Endothelial cell of umbilical vein (primary cell): ENCODE measurements at regions not wholly inside any gene's neighbourhood (a gene's known extent, or its start where the extent isn't known, plus 50 kb on each side); places are given as distances from the start of the nearest gene placed in this dataset.
"Not testable (repeated sequence)": the region's sequence is repeated elsewhere in the genome, so short reads cannot be mapped to it uniquely, and the experiment has no call there.

Experiments used
- BruUV-seq: library from RNA; stranded (reverse); fragments of 400-500 nt; replicated peaks from 2 replicates; lab custom pipeline; 2021; lab: Mats Ljungman, UMichigan
- CTCF ChIA-PET: fragments of 300-600, 350-600 bp; sonication (Branson Sonifier 250); formaldehyde crosslinking; loops from one replicate; lab custom pipeline; 2021; ENCODE audit warnings: antibody characterized with exemption, inconsistent platforms; lab: Charles Lee
- POLR2A ChIA-PET: fragments of 300-600, 350-600 bp; sonication (Branson Sonifier 250); formaldehyde crosslinking; loops from one replicate; lab custom pipeline; 2021; ENCODE audit warnings: antibody characterized with exemption, inconsistent platforms; lab: Charles Lee
- DNase-seq: peaks from one replicate; pipeline ENCODE4 v3.0.0-alpha.2; 2011; ENCODE audit warnings: low read depth, low spot score
- FAIRE-seq: peaks from 2 replicates; lab custom pipeline; 2011; peaks lifted over from hg19 to GRCh38; lab: Jason Lieb, UNC
- H2AFZ ChIP-seq: 2 replicates; pipeline ENCODE4 v1.6.0; 2012; ENCODE audit warnings: low read depth, low read length, control low read depth, inconsistent platforms
- H3K27ac ChIP-seq: 2 replicates; pipeline ENCODE4 v1.5.1; 2011; ENCODE audit warnings: low read depth, mild to moderate bottlenecking, control low read depth, low read length, moderate library complexity; ENCODE audit not compliant: insufficient read depth
- H3K27me3 ChIP-seq, 2 experiments: 2 replicates each; pipeline versions ENCODE4 v1.6.0 to v1.6.1; 2011; ENCODE audit warnings: low read length in 2 of 2, mixed read lengths in 1 of 2; ENCODE audit not compliant: control insufficient read depth in 2 of 2, insufficient read depth in 2 of 2
- H3K36me3 ChIP-seq, 2 experiments: 2 replicates in 1 of 2; 3 replicates in 1 of 2; pipeline ENCODE4 v1.5.1; 2011; ENCODE audit warnings: low read length in 2 of 2, mild to moderate bottlenecking in 1 of 2, moderate library complexity in 1 of 2; ENCODE audit not compliant: control insufficient read depth in 2 of 2, insufficient read depth in 2 of 2; ENCODE audit errors: extremely low read depth in 1 of 2
- H3K4me1 ChIP-seq: 3 replicates; pipeline ENCODE4 v1.5.1; 2011; ENCODE audit warnings: mild to moderate bottlenecking, low read length; ENCODE audit not compliant: control insufficient read depth, insufficient read depth; ENCODE audit errors: extremely low read depth
- H3K4me2 ChIP-seq: 2 replicates; pipeline ENCODE4 v1.6.1; 2011; ENCODE audit warnings: low read length, control low read depth, mixed read lengths; ENCODE audit not compliant: insufficient read depth
- H3K4me3 ChIP-seq, 3 experiments: fragments of 200-600 bp in 1 of 3; sonication (generic), shearing (Covaris generic) in 1 of 3; replicated peaks in 1 of 3; 2 replicates each; pipeline ENCODE4 v1.5.1; 2011 to 2016; ENCODE audit warnings: control low read depth in 3 of 3, low read length in 3 of 3, mild to moderate bottlenecking in 2 of 3, inconsistent platforms in 1 of 3, low read depth in 1 of 3, moderate library complexity in 1 of 3; ENCODE audit not compliant: insufficient read depth in 1 of 3
- H3K79me2 ChIP-seq: 2 replicates; pipeline ENCODE4 v1.6.0; 2012; ENCODE audit warnings: low read length, inconsistent platforms; ENCODE audit not compliant: control insufficient read depth, insufficient read depth
- H3K9ac ChIP-seq: replicated peaks from 2 replicates; pipeline ENCODE3; 2011; ENCODE audit warnings: low read length, control low read depth; ENCODE audit not compliant: insufficient read depth; ENCODE audit errors: extremely low read depth
- H3K9me1 ChIP-seq: replicated peaks from 3 replicates; pipeline ENCODE4 v1.6.0; 2011; ENCODE audit warnings: mild to moderate bottlenecking, low read length; ENCODE audit not compliant: control insufficient read depth, insufficient read depth; ENCODE audit errors: extremely low read depth
- H3K9me3 ChIP-seq: replicated peaks from 2 replicates; pipeline ENCODE4 v1.5.1; 2012; ENCODE audit warnings: low read length, inconsistent platforms; ENCODE audit not compliant: control insufficient read depth, insufficient read depth
- H4K20me1 ChIP-seq: replicated peaks from 2 replicates; pipeline ENCODE3; 2011; ENCODE audit warnings: mild to moderate bottlenecking, low read length; ENCODE audit not compliant: control insufficient read depth, insufficient read depth; ENCODE audit errors: extremely low read depth
- CTCF ChIP-seq, 2 donors: IDR thresholded peaks; 1 replicate in 1 of 2; 2 replicates in 1 of 2; pipeline ENCODE4 v1.5.1; 2011; ENCODE audit warnings: low read length in 2 of 2, mild to moderate bottlenecking in 2 of 2, moderate library complexity in 2 of 2, control low read depth in 1 of 2, inconsistent platforms in 1 of 2, low read depth in 1 of 2; ENCODE audit not compliant: insufficient read depth in 1 of 2; ENCODE audit errors: extremely low read depth in 1 of 2
- EZH2 ChIP-seq: IDR thresholded peaks from 2 replicates; pipeline ENCODE4 v1.6.1; 2012; ENCODE audit warnings: borderline replicate concordance, low read depth, mild to moderate bottlenecking, moderate library complexity, low read length, inconsistent platforms; ENCODE audit not compliant: severe bottlenecking
- FOS ChIP-seq: IDR thresholded peaks from 2 replicates; pipeline ENCODE4 v1.6.1; 2011; ENCODE audit warnings: mild to moderate bottlenecking, low read length, moderate library complexity, borderline replicate concordance; ENCODE audit not compliant: insufficient read depth
- GATA2 ChIP-seq: IDR thresholded peaks from 2 replicates; pipeline ENCODE4 v1.7.0; 2011; ENCODE audit warnings: low read depth, mild to moderate bottlenecking, moderate library complexity, mixed read lengths, low read length; ENCODE audit not compliant: insufficient read length, insufficient read depth
- JUN ChIP-seq: IDR thresholded peaks from 2 replicates; pipeline ENCODE4 v1.6.1; 2011; ENCODE audit warnings: borderline replicate concordance, low read depth; ENCODE audit not compliant: insufficient read length, insufficient read depth
- MYC ChIP-seq: IDR thresholded peaks from one replicate; pipeline ENCODE4 v1.6.1; 2011; ENCODE audit warnings: mild to moderate bottlenecking, low read depth, low read length
- POLR2A ChIP-seq: IDR thresholded peaks from 2 replicates; pipeline ENCODE4 v1.6.1; 2012; ENCODE audit warnings: low read depth, mild to moderate bottlenecking, control low read depth, low read length
- POLR2AphosphoS5 ChIP-seq: IDR thresholded peaks from 2 replicates; pipeline ENCODE4 v1.6.1; 2012; ENCODE audit warnings: low read depth, mild to moderate bottlenecking, control low read depth, low read length, moderate library complexity; ENCODE audit not compliant: insufficient read depth
- dilution Hi-C: fragments of 300-500 bp; cut with MboI; formaldehyde crosslinking; loops from one replicate; pipeline ENCODE4 v1.15.0; 2019; ENCODE audit warnings: low sequenced_read_pairs; ENCODE audit not compliant: extremely low pct_ligation_motif_present
- intact Hi-C: fragments of 100-400 bp; cut with micrococcal nuclease; formaldehyde crosslinking; loops from one replicate; pipeline ENCODE4 v1.10.0; 2022
- TF ChIP-seq, protein P1 (sequence below): IDR thresholded peaks from 2 replicates; pipeline ENCODE4 v1.6.1; 2011; ENCODE audit not compliant: insufficient read depth, insufficient read length

DNA sequence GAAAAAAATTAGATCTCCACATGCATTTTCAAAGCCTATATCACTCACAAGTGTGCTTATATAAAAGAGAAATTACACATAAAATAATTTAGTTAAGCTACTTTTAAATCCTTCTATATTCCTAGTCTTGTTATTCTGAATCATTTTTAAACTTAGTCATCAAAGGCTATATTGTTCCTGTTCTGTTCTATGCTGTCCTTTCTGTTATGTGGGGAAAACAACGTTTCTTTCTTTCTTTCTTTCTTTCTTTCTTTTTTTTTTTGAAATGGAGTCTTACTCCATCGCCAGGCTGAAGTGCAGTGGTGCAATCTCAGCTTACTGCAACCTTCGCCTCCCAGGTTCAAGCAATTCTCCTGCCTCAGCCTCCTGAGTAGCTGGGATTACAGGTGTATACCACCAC lies 389.2 kb upstream of the FTMT start:
- ChIA-PET POLR2A (no interaction called here), CTCF (no interaction called here)
- no peak for FAIRE-seq
- intact Hi-C loops, result no loop called here
- H3K9ac ChIP-seq, result no peak overlapping the region
- no peak overlapping the region for H3K27ac ChIP-seq
- DNase-seq, result no peak
- dilution Hi-C loops, result no loop called here
- H3K4me2 ChIP-seq, result no peak overlapping the region
- no peaks in the 10 kb centered on the region for H3K9me3 ChIP-seq
- no peaks in the 10 kb centered on the region for H3K9me1 ChIP-seq
- no peaks in the 10 kb centered on the region for H3K79me2 ChIP-seq
- no peak overlapping the region for H2AFZ ChIP-seq
- TF ChIP-seq JUN, result no peak
- TF ChIP-seq CTCF (IDR thresholded peaks at IDR 0.05; ENCODE audit: extremely low read depth in 1 of 2, insufficient read depth in 1 of 2, low read depth in 1 of 2, low read length in 2 of 2), result no peak
- no peak for TF ChIP-seq GATA2
- TF ChIP-seq MYC, result no peak
- no peak for TF ChIP-seq POLR2AphosphoS5
- no peak for TF ChIP-seq FOS
- TF ChIP-seq, protein P1, sequence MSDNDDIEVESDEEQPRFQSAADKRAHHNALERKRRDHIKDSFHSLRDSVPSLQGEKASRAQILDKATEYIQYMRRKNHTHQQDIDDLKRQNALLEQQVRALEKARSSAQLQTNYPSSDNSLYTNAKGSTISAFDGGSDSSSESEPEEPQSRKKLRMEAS, result no peak
- TF ChIP-seq POLR2A, result no peak
- no peak for TF ChIP-seq EZH2
- H3K36me3 ChIP-seq, result no peaks in the 10 kb centered on the region
- no peaks in the 10 kb centered on the region for H3K4me1 ChIP-seq
- no peaks in the 10 kb centered on the region for H4K20me1 ChIP-seq
- no peak overlapping the region for H3K4me3 ChIP-seq
- H3K27me3 ChIP-seq, result no peaks in the 10 kb centered on the region
- no TSS peak for BruUV-seq

DNA sequence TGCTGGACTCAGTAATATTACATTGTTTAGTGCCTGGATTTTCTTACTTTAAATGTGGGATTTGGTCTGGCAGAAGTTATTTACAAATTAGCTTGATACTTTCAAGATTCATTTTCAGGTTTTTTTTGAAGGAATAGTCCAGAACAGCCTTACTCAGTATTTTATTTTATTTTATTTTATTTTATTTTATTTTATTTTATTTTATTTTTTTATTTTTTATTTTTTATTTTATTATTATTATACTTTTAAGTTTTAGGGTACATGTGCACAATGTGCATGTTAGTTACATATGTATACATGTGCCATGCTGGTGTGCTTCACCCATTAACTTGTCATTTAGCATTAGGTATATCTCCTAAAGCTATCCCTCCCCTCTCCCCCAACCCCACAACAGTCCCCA lies 380.5 kb upstream of the FTMT start:
- H3K9ac ChIP-seq, H3K9me3 ChIP-seq, H4K20me1 ChIP-seq, intact Hi-C loops, H3K36me3 ChIP-seq, POLR2A ChIA-PET, H3K4me1 ChIP-seq, H3K4me3 ChIP-seq, H3K9me1 ChIP-seq, H3K27ac ChIP-seq, dilution Hi-C loops, FAIRE-seq, H3K4me2 ChIP-seq, BruUV-seq, H3K27me3 ChIP-seq, CTCF ChIA-PET, DNase-seq, H2AFZ ChIP-seq, H3K79me2 ChIP-seq: not testable (repeated sequence)
